Mammary epithelial cell (primary cell): ENCODE measurements at regions not wholly inside any gene's neighbourhood (a gene's known extent, or its start where the extent isn't known, plus 50 kb on each side); places are given as distances from the start of the nearest gene placed in this dataset.

Experiments
- EZH2 ChIP-seq: IDR thresholded peaks from 2 replicates; pipeline ENCODE4 v1.6.1; 2012; ENCODE audit warnings: low read length, inconsistent platforms, borderline replicate concordance
- TF ChIP-seq, protein P1 (sequence below), 2 donors: IDR thresholded peaks in 1 of 2; conservative IDR thresholded peaks in 1 of 2; 2 replicates each; pipeline ENCODE4 v1.5.1; 2011 to 2012; ENCODE audit warnings: inconsistent platforms in 2 of 2, low read length in 2 of 2, mild to moderate bottlenecking in 2 of 2, control low read depth in 1 of 2, low read depth in 1 of 2; ENCODE audit not compliant: insufficient read depth in 1 of 2; ENCODE audit errors: extremely low read depth in 1 of 2

DNA sequence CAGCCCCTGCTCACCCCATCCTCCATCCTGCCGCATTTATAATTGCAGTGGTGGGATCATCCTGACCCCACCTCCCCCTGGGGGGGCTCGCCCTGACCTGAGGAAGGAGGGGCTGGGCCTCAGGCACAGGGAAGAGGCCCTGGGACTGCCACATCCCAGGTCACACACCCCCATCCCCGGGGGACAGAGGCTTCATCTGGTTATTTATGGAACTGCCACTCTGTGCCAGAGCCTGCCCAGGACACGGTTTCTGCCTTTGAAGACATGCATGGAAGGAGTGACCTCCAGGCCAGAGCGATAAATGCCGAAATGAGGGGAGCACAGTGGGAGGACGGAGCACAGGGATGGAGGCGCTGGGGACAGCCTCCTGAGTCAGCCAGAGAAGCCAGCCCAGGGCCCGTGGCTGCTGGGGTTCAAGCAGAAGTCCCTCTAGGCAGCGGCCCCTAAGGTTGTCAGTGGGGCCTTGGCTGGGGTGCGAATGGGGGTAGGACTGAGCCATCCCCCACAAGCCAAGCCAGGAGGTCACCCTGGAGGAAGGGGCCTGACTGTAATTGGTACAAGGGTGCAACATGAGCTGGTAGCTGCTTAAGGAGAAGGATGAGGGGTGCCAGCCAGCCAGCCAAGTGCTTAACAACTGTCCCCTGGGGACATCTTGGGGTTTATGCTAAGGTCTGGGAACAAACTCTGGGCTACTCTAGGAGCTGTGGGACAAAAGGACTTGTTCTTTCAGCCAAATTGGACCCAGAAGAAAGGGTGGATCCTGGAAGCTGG, 51.4 kb upstream of the SHISAL1 start:
- no peak for TF ChIP-seq EZH2
- TF ChIP-seq, protein P1, sequence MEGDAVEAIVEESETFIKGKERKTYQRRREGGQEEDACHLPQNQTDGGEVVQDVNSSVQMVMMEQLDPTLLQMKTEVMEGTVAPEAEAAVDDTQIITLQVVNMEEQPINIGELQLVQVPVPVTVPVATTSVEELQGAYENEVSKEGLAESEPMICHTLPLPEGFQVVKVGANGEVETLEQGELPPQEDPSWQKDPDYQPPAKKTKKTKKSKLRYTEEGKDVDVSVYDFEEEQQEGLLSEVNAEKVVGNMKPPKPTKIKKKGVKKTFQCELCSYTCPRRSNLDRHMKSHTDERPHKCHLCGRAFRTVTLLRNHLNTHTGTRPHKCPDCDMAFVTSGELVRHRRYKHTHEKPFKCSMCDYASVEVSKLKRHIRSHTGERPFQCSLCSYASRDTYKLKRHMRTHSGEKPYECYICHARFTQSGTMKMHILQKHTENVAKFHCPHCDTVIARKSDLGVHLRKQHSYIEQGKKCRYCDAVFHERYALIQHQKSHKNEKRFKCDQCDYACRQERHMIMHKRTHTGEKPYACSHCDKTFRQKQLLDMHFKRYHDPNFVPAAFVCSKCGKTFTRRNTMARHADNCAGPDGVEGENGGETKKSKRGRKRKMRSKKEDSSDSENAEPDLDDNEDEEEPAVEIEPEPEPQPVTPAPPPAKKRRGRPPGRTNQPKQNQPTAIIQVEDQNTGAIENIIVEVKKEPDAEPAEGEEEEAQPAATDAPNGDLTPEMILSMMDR (conservative IDR thresholded peaks at IDR 0.05 in 1 of 2, IDR thresholded peaks at IDR 0.05 in 1 of 2; ENCODE audit: extremely low read depth in 1 of 2, insufficient read depth in 1 of 2, low read depth in 1 of 2, low read length in 2 of 2): no peak
